IMR-90 (cell line): ENCODE measurements at regions not wholly inside any gene's neighbourhood (a gene's known extent, or its start where the extent isn't known, plus 50 kb on each side); places are given as distances from the start of the nearest gene placed in this dataset.

Experiments
- ATAC-seq: fragments of 200-7000 bp; cut with Tn5 transposase; 2 replicates; pipeline ENCODE4 v1.9.1; 2020; ENCODE audit warnings: low read depth, mild to moderate bottlenecking, moderate library complexity
- BruUV-seq: library from RNA; stranded (reverse); fragments of 400-500 nt; replicated peaks from 2 replicates; lab custom pipeline; 2021; lab: Mats Ljungman, UMichigan
- CTCF ChIA-PET: fragments of 300-600 bp; formaldehyde crosslinking; extraction: SDS; loops from one replicate; lab custom pipeline; 2021; ENCODE audit warnings: antibody characterized with exemption; lab: Yijun Ruan, JAX
- POLR2A ChIA-PET: fragments of 300-600 bp; sonication (Branson Sonifier 250); formaldehyde crosslinking; loops from one replicate; lab custom pipeline; 2022; ENCODE audit warnings: antibody characterized with exemption; ENCODE audit not compliant: unreplicated experiment; lab: Charles Lee
- DNase-seq: peaks from one replicate; pipeline ENCODE4 v3.0.0; 2013
- H2AFZ ChIP-seq: replicated peaks from 2 replicates; pipeline ENCODE3; 2013; ENCODE audit warnings: low read length, mild to moderate bottlenecking; ENCODE audit not compliant: poor library complexity
- H2AK5ac ChIP-seq: 2 replicates; pipeline ENCODE4 v1.6.1; 2013; ENCODE audit warnings: low read depth, low read length, inconsistent platforms
- H2AK9ac ChIP-seq: replicated peaks from 2 replicates; pipeline ENCODE3; 2013; ENCODE audit warnings: mild to moderate bottlenecking, low read depth, low read length, moderate library complexity; ENCODE audit not compliant: poor library complexity
- H2BK120ac ChIP-seq: 2 replicates; pipeline ENCODE4 v1.6.1; 2013; ENCODE audit warnings: low read depth, low read length, inconsistent platforms
- H2BK15ac ChIP-seq: 3 replicates; pipeline ENCODE4 v1.6.1; 2013; ENCODE audit warnings: low read depth, low read length, inconsistent platforms
- H2BK20ac ChIP-seq: 2 replicates; pipeline ENCODE4 v1.6.1; 2013; ENCODE audit warnings: low read depth, mild to moderate bottlenecking, inconsistent platforms, low read length, moderate library complexity
- H2BK5ac ChIP-seq: 2 replicates; pipeline ENCODE4 v1.6.1; 2013; ENCODE audit warnings: mild to moderate bottlenecking, low read depth, low read length, inconsistent platforms; ENCODE audit not compliant: poor library complexity, severe bottlenecking
- H3K14ac ChIP-seq: replicated peaks from 2 replicates; pipeline ENCODE4 v1.6.1; 2013; ENCODE audit warnings: low read depth, low read length, inconsistent platforms
- H3K18ac ChIP-seq: 2 replicates; pipeline ENCODE4 v1.6.1; 2013; ENCODE audit warnings: low read depth, low read length, control low read depth
- H3K23ac ChIP-seq: 2 replicates; pipeline ENCODE4 v1.6.1; 2013; ENCODE audit warnings: low read depth, low read length, inconsistent platforms
- H3K27ac ChIP-seq: 2 replicates; pipeline ENCODE4 v1.5.1; 2013; ENCODE audit warnings: mild to moderate bottlenecking, control low read depth, low read length; ENCODE audit not compliant: insufficient read depth
- H3K27me3 ChIP-seq: 2 replicates; pipeline ENCODE4 v1.6.1; 2013; ENCODE audit warnings: low read length; ENCODE audit not compliant: control insufficient read depth, insufficient read depth
- H3K36me3 ChIP-seq: 2 replicates; pipeline ENCODE4 v1.6.1; 2013; ENCODE audit warnings: low read length, mixed read lengths; ENCODE audit not compliant: control insufficient read depth, insufficient read depth
- H3K4ac ChIP-seq: 2 replicates; pipeline ENCODE4 v1.6.1; 2013; ENCODE audit warnings: low read depth, low read length, inconsistent platforms
- H3K4me1 ChIP-seq: 2 replicates; pipeline ENCODE4 v1.6.1; 2013; ENCODE audit warnings: low read length, mixed read lengths; ENCODE audit not compliant: control insufficient read depth, insufficient read depth
- H3K4me2 ChIP-seq: 2 replicates; pipeline ENCODE4 v1.6.1; 2013; ENCODE audit warnings: low read depth, mild to moderate bottlenecking, control low read depth, low read length, moderate library complexity
- H3K4me3 ChIP-seq: 2 replicates; pipeline ENCODE4 v1.5.1; 2013; ENCODE audit warnings: low read depth, mild to moderate bottlenecking, control low read depth, low read length, moderate library complexity; ENCODE audit not compliant: insufficient read depth
- H3K56ac ChIP-seq: 2 replicates; pipeline ENCODE4 v1.6.1; 2013; ENCODE audit warnings: low read length, inconsistent platforms; ENCODE audit not compliant: insufficient read depth; ENCODE audit errors: extremely low read depth
- H3K79me1 ChIP-seq, 2 experiments: 2 replicates each; pipeline ENCODE4 v1.6.1; 2013; ENCODE audit warnings: low read length in 2 of 2, inconsistent platforms in 1 of 2, low read depth in 1 of 2
- H3K9ac ChIP-seq: 2 replicates; pipeline ENCODE4 v1.6.1; 2013; ENCODE audit warnings: low read depth, low read length, control low read depth
- H3K9me1 ChIP-seq: 2 replicates; pipeline ENCODE4 v1.6.1; 2013; ENCODE audit warnings: low read length, inconsistent platforms; ENCODE audit not compliant: insufficient read depth
- H3K9me3 ChIP-seq: 2 replicates; pipeline ENCODE4 v1.6.1; 2013; ENCODE audit warnings: low read length; ENCODE audit not compliant: control insufficient read depth, insufficient read depth
- H4K20me1 ChIP-seq: 2 replicates; pipeline ENCODE4 v1.6.1; 2013; ENCODE audit warnings: low read length, inconsistent platforms; ENCODE audit not compliant: insufficient read depth
- H4K5ac ChIP-seq: 2 replicates; pipeline ENCODE4 v1.6.1; 2013; ENCODE audit warnings: mild to moderate bottlenecking, low read depth, low read length, control low read depth
- H4K8ac ChIP-seq, 2 experiments: 2 replicates each; pipeline ENCODE4 v1.6.1; 2013; ENCODE audit warnings: low read depth in 2 of 2, low read length in 2 of 2, control low read depth in 1 of 2, inconsistent platforms in 1 of 2
- H4K91ac ChIP-seq: 2 replicates; pipeline ENCODE4 v1.6.1; 2013; ENCODE audit warnings: low read depth, low read length, inconsistent platforms; ENCODE audit not compliant: insufficient read depth
- BHLHE40 ChIP-seq: fragments of 150-350 bp; IDR thresholded peaks from 2 replicates; pipeline ENCODE4 v1.6.1; 2016; ENCODE audit warnings: mild to moderate bottlenecking, low read depth, low read length
- CEBPB ChIP-seq: IDR thresholded peaks from 2 replicates; pipeline ENCODE4 v1.6.1; 2012; ENCODE audit warnings: low read depth, low read length, improper control_type of control experiment
- CHD1 ChIP-seq: IDR thresholded peaks from 2 replicates; pipeline ENCODE4 v1.6.1; 2012; ENCODE audit warnings: low read depth, low read length, improper control_type of control experiment
- FOS ChIP-seq: fragments of 150-350 bp; IDR thresholded peaks from 2 replicates; pipeline ENCODE4 v1.6.1; 2016; ENCODE audit warnings: low read depth, low read length
- MAFK ChIP-seq: IDR thresholded peaks from 2 replicates; pipeline ENCODE4 v1.6.1; 2012; ENCODE audit warnings: low read depth, low read length, improper control_type of control experiment
- MAZ ChIP-seq: IDR thresholded peaks from 2 replicates; pipeline ENCODE4 v1.6.1; 2012; ENCODE audit warnings: low read depth, mild to moderate bottlenecking, low read length, improper control_type of control experiment, moderate library complexity, borderline replicate concordance
- MXI1 ChIP-seq: IDR thresholded peaks from 2 replicates; pipeline ENCODE4 v1.6.1; 2012; ENCODE audit warnings: low read depth, mild to moderate bottlenecking, low read length, moderate library complexity, borderline replicate concordance
- NFE2L2 ChIP-seq: fragments of 150-350 bp; IDR thresholded peaks from 2 replicates; pipeline ENCODE4 v1.6.1; 2016; ENCODE audit warnings: low read depth, mild to moderate bottlenecking, low read length
- POLR2A ChIP-seq: IDR thresholded peaks from 2 replicates; pipeline ENCODE4 v1.6.1; 2012; ENCODE audit warnings: mild to moderate bottlenecking, low read depth, low read length
- RAD21 ChIP-seq: IDR thresholded peaks from 2 replicates; pipeline ENCODE4 v1.6.1; 2012; ENCODE audit warnings: low read length, improper control_type of control experiment
- RCOR1 ChIP-seq: IDR thresholded peaks from 2 replicates; pipeline ENCODE4 v1.6.1; 2012; ENCODE audit warnings: mild to moderate bottlenecking, low read length, improper control_type of control experiment; ENCODE audit not compliant: insufficient replicate concordance
- RFX5 ChIP-seq: IDR thresholded peaks from 2 replicates; pipeline ENCODE4 v1.8.0; 2012; ENCODE audit warnings: low read depth, mild to moderate bottlenecking, low read length, moderate library complexity
- SMC3 ChIP-seq: fragments of 150-350 bp; IDR thresholded peaks from 2 replicates; pipeline ENCODE4 v1.6.1; 2016; ENCODE audit warnings: low read depth, mild to moderate bottlenecking, antibody characterized with exemption, low read length, moderate library complexity
- WGBS, 2 experiments: methylation state at CpG; one replicate each; pipeline versions ENCODE4 v1.1.5 to v1.1.7; 2013; ENCODE audit warnings: missing lambda C conversion rate in 2 of 2; ENCODE audit not compliant: insufficient read length in 1 of 2; ENCODE audit errors: extremely low coverage in 2 of 2; 5-methylcytosine and 5-hydroxymethylcytosine counted together
- dilution Hi-C: fragments of 300-500 bp; cut with HindIII; formaldehyde crosslinking; loops from one replicate; pipeline ENCODE4 v1.14.3; 2018; ENCODE audit warnings: low sequenced_read_pairs; ENCODE audit not compliant: unreplicated experiment
- in situ Hi-C: fragments of 300-500 bp; cut with MboI; formaldehyde crosslinking; loops from 3 replicates; pipeline ENCODE4 v1.14.3; 2019; ENCODE audit warnings: low sequenced_read_pairs, inconsistent platforms, mixed read lengths
- intact Hi-C: fragments of 100-400 bp; cut with micrococcal nuclease; formaldehyde crosslinking; loops from 2 replicates; pipeline ENCODE4 v1.10.0; 2022
- TF ChIP-seq, protein P1 (sequence below): fragments of 150-350 bp; IDR thresholded peaks from 2 replicates; pipeline ENCODE4 v1.6.1; 2017; ENCODE audit warnings: mild to moderate bottlenecking, antibody characterized with exemption, low read length, low read depth
- TF ChIP-seq, protein P2 (sequence below): conservative IDR thresholded peaks from 2 replicates; pipeline ENCODE4 v1.5.1; 2012; ENCODE audit warnings: mild to moderate bottlenecking, low read depth, low read length, improper control_type of control experiment
- TF ChIP-seq, protein P3 (sequence below): fragments of 150-350 bp; IDR thresholded peaks from 2 replicates; pipeline ENCODE4 v1.6.1; 2016; ENCODE audit warnings: low read depth, mild to moderate bottlenecking, low read length, moderate library complexity, borderline replicate concordance

DNA sequence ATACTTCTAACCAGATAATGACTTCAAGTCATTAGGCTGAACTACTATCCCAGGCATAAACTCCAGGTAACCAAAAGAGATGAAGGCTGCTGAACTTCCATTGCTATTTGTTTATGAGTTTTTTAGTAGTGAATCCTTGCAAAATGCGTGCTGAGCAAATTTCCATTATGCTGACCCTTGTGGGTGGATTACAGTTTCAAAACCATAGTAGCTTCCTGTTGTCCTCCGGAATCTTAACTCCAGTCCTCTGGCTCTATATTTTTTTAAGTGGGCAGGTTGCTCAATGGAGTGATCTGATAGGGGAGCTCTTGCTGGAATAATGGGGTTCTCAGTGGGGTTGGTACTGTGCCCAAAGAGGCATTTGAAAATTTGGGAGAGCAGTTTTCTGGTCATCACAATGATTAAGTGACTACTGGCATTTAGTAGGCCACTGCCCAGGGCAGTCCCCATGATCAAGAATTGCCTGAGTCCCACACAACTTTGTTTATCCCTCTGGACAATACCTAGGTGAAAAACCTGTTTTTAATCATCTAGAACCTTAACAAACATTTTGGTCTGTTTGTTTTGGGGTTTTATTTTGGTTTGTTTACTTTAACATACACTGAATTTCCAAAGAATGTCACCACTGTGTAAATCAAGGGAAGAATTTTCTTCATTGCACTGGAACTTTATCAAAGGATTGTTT, 302.3 kb upstream of the GATB start:
- WGBS, 2 experiments = no CpG with 5 or more reads among the region's 2 CpGs
- no peaks in the 10 kb centered on the region for H3K36me3 ChIP-seq
- H2BK120ac ChIP-seq = no peak overlapping the region
- H3K14ac ChIP-seq = no peak overlapping the region
- no peaks in the 10 kb centered on the region; the same call in 1 of the 2 replicates for H3K4me1 ChIP-seq
- no peaks in the 10 kb centered on the region for H3K79me1 ChIP-seq
- no peaks in the 10 kb centered on the region for H4K20me1 ChIP-seq
- H4K8ac ChIP-seq = no peak overlapping the region
- no peak overlapping the region for H2AFZ ChIP-seq
- no peak overlapping the region for H2BK15ac ChIP-seq
- H3K27me3 ChIP-seq = peaks cover 4% of the 10 kb centered on the region
- H3K9ac ChIP-seq = no peak overlapping the region
- no peak overlapping the region for H3K4me2 ChIP-seq
- CTCF ChIA-PET = no interaction called here
- H3K27ac ChIP-seq = no peak overlapping the region
- dilution Hi-C loops = no loop called here
- H4K5ac ChIP-seq = no peak overlapping the region
- peaks cover 2% of the 10 kb centered on the region; the same call in 1 of the 2 replicates for H3K9me3 ChIP-seq
- H2BK20ac ChIP-seq = no peak overlapping the region
- H3K18ac ChIP-seq = no peak overlapping the region
- H2BK5ac ChIP-seq = no peak overlapping the region
- intact Hi-C loops = no loop called here
- POLR2A ChIA-PET = no interaction called here
- H3K4ac ChIP-seq = no peak overlapping the region
- H3K56ac ChIP-seq = no peak overlapping the region
- no peaks in the 10 kb centered on the region for H3K9me1 ChIP-seq
- H3K4me3 ChIP-seq = no peak overlapping the region
- no peak overlapping the region for H2AK5ac ChIP-seq
- TF ChIP-seq RAD21 (no peak), MXI1 (no peak), SMC3 (no peak), BHLHE40 (no peak), RCOR1 (no peak), NFE2L2 (no peak), POLR2A (no peak), MAZ (no peak), FOS (no peak), CEBPB (no peak), MAFK (no peak), RFX5 (no peak), CHD1 (no peak)
- TF ChIP-seq, protein P1, sequence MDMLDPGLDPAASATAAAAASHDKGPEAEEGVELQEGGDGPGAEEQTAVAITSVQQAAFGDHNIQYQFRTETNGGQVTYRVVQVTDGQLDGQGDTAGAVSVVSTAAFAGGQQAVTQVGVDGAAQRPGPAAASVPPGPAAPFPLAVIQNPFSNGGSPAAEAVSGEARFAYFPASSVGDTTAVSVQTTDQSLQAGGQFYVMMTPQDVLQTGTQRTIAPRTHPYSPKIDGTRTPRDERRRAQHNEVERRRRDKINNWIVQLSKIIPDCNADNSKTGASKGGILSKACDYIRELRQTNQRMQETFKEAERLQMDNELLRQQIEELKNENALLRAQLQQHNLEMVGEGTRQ = no peak
- TF ChIP-seq, protein P2, sequence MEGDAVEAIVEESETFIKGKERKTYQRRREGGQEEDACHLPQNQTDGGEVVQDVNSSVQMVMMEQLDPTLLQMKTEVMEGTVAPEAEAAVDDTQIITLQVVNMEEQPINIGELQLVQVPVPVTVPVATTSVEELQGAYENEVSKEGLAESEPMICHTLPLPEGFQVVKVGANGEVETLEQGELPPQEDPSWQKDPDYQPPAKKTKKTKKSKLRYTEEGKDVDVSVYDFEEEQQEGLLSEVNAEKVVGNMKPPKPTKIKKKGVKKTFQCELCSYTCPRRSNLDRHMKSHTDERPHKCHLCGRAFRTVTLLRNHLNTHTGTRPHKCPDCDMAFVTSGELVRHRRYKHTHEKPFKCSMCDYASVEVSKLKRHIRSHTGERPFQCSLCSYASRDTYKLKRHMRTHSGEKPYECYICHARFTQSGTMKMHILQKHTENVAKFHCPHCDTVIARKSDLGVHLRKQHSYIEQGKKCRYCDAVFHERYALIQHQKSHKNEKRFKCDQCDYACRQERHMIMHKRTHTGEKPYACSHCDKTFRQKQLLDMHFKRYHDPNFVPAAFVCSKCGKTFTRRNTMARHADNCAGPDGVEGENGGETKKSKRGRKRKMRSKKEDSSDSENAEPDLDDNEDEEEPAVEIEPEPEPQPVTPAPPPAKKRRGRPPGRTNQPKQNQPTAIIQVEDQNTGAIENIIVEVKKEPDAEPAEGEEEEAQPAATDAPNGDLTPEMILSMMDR = no peak
- TF ChIP-seq, protein P3, sequence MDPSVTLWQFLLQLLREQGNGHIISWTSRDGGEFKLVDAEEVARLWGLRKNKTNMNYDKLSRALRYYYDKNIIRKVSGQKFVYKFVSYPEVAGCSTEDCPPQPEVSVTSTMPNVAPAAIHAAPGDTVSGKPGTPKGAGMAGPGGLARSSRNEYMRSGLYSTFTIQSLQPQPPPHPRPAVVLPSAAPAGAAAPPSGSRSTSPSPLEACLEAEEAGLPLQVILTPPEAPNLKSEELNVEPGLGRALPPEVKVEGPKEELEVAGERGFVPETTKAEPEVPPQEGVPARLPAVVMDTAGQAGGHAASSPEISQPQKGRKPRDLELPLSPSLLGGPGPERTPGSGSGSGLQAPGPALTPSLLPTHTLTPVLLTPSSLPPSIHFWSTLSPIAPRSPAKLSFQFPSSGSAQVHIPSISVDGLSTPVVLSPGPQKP = no peak
- in situ Hi-C loops = no loop called here
- H3K23ac ChIP-seq = no peak overlapping the region
- ATAC-seq (no peak), DNase-seq (no peak)
- no peak overlapping the region for H4K91ac ChIP-seq
- no TSS peak for BruUV-seq
- H2AK9ac ChIP-seq = no peak overlapping the region
